ENCODE measurements at regions not wholly inside any gene's neighbourhood (a gene's known extent, or its start where the extent isn't known, plus 50 kb on each side); places are given as distances from the start of the nearest gene placed in this dataset.
"Not testable (repeated sequence)": the region's sequence is repeated elsewhere in the genome, so short reads cannot be mapped to it uniquely, and the experiment has no call there.

GRCh38 chr4:64001229-64001898, 407.9 kb downstream of the TECRL start:
- no peak for DNase-seq

GRCh38 chr4:64000241-64000640, 409.0 kb downstream of the TECRL start:
- DNase-seq: no peak

- no peak for DNase-seq
Measured at GRCh38 chr4:63986253-63986652, 423.0 kb downstream of the TECRL start.

- no peak for DNase-seq
Measured at GRCh38 chr4:63983224-63983623, 426.0 kb downstream of the TECRL start.

- no peak for DNase-seq
Measured at GRCh38 chr4:63965875-63966274, 443.4 kb downstream of the TECRL start.

GRCh38 chr4:63942706-63943286, 466.5 kb downstream of the TECRL start:
- not testable (repeated sequence) for DNase-seq

GRCh38 chr4:63937961-63938360, 471.3 kb downstream of the TECRL start:
- no peak for DNase-seq

GRCh38 chr4:63922146-63922545, 487.1 kb downstream of the TECRL start:
- DNase-seq: no peak

- DNase-seq: no peak
Measured at GRCh38 chr4:63921561-63921960, 487.7 kb downstream of the TECRL start.

- no peak for DNase-seq
Measured at GRCh38 chr4:63919636-63920365, 489.4 kb downstream of the TECRL start.

- no peak for DNase-seq
Measured at GRCh38 chr4:63906660-63907183, 502.5 kb downstream of the TECRL start.

GRCh38 chr4:63904201-63904600, 505.0 kb downstream of the TECRL start:
- no peak for DNase-seq

GRCh38 chr4:63901304-63901703, 507.9 kb downstream of the TECRL start:
- DNase-seq: no peak

GRCh38 chr4:63898961-63899360, 510.3 kb downstream of the TECRL start:
- DNase-seq: no peak

- no peak for DNase-seq
Measured at GRCh38 chr4:63894161-63894560, 515.1 kb downstream of the TECRL start.

GRCh38 chr4:63869370-63869769, 539.9 kb downstream of the TECRL start:
- DNase-seq: no peak

GRCh38 chr4:63851496-63851895, 557.8 kb downstream of the TECRL start:
- no peak for DNase-seq

- DNase-seq: no peak
Measured at GRCh38 chr4:63841266-63841665, 568.0 kb downstream of the TECRL start.

GRCh38 chr4:63831590-63832155, 577.6 kb downstream of the TECRL start:
- no peak for DNase-seq

GRCh38 chr4:63817196-63817865, 591.9 kb downstream of the TECRL start:
- no peak for DNase-seq

- DNase-seq: no peak
Measured at GRCh38 chr4:63814171-63814964, 594.9 kb downstream of the TECRL start.

- DNase-seq: no peak
Measured at GRCh38 chr4:63799166-63799565, 610.1 kb downstream of the TECRL start.
